NCI-H187 (cell line): ENCODE measurements at regions not wholly inside any gene's neighbourhood (a gene's known extent, or its start where the extent isn't known, plus 50 kb on each side); places are given as distances from the start of the nearest gene placed in this dataset.
"Not testable (repeated sequence)": the region's sequence is repeated elsewhere in the genome, so short reads cannot be mapped to it uniquely, and the experiment has no call there.

Source experiments
- DNase-seq, 2 experiments: peaks; one replicate each; lab custom pipeline; 2025; lab: John Stamatoyannopoulos, UW

- no peak for DNase-seq
Measured at GRCh38 chr13:94902722-94903407, 190.5 kb upstream of the SOX21 start.

- no peak for DNase-seq
Measured at GRCh38 chr13:94901070-94901469, 188.7 kb upstream of the SOX21 start.

- DNase-seq = no peak
Measured at GRCh38 chr13:94896719-94897317, 184.5 kb upstream of the SOX21 start.

- no peak for DNase-seq
Measured at GRCh38 chr13:94896238-94896637, 183.9 kb upstream of the SOX21 start.

- no peak for DNase-seq
Measured at GRCh38 chr13:94886191-94886590, 173.8 kb upstream of the SOX21 start.

- DNase-seq = no peak
Measured at GRCh38 chr13:94880463-94880862, 168.1 kb upstream of the SOX21 start.

- no peak for DNase-seq
Measured at GRCh38 chr13:94878602-94879165, 166.3 kb upstream of the SOX21 start.

- DNase-seq = no peak
Measured at GRCh38 chr13:94864474-94864873, 152.1 kb upstream of the SOX21 start.

- DNase-seq = no peak
Measured at GRCh38 chr13:94860981-94861407, 148.6 kb upstream of the SOX21 start.

GRCh38 chr13:94859811-94860210, 147.5 kb upstream of the SOX21 start:
- DNase-seq = no peak

GRCh38 chr13:94859278-94859691, 146.9 kb upstream of the SOX21 start:
- no peak for DNase-seq

GRCh38 chr13:94858856-94859255, 146.5 kb upstream of the SOX21 start:
- no peak for DNase-seq

- DNase-seq = no peak
Measured at GRCh38 chr13:94854688-94855087, 142.3 kb upstream of the SOX21 start.

- DNase-seq = no peak
Measured at GRCh38 chr13:94851576-94851975, 139.2 kb upstream of the SOX21 start.

GRCh38 chr13:94849254-94849653, 136.9 kb upstream of the SOX21 start:
- DNase-seq = no peak

GRCh38 chr13:94842901-94843300, 130.6 kb upstream of the SOX21 start:
- DNase-seq = no peak

- not testable (repeated sequence) for DNase-seq
Measured at GRCh38 chr13:94837056-94837455, 124.7 kb upstream of the SOX21 start.

GRCh38 chr13:94829837-94830365, 117.6 kb upstream of the SOX21 start:
- DNase-seq = no peak

- DNase-seq = peak; percentile 47 to 78
Measured at GRCh38 chr13:94829185-94829836, 117.0 kb upstream of the SOX21 start.

- DNase-seq = no peak
Measured at GRCh38 chr13:94827566-94827965, 115.2 kb upstream of the SOX21 start.

- DNase-seq = no peak
Measured at GRCh38 chr13:94825507-94825906, 113.2 kb upstream of the SOX21 start.

- no peak for DNase-seq
Measured at GRCh38 chr13:94824601-94825000, 112.3 kb upstream of the SOX21 start.

- DNase-seq = no peak
Measured at GRCh38 chr13:94822356-94822755, 110.0 kb upstream of the SOX21 start.
